ENCODE measurements at regions not wholly inside any gene's neighbourhood (a gene's known extent, or its start where the extent isn't known, plus 50 kb on each side); places are given as distances from the start of the nearest gene placed in this dataset.

GRCh38 chr4:166341992-166342391 lies 469.0 kb downstream of the TLL1 start:
- Histone ChIP-seq H3K9me1 (ENCODE audit: insufficient read depth, low read length) (no peaks in the 10 kb centered on the region), H3K4me3 (ENCODE audit: insufficient read depth, low read depth, low read length) (no peak overlapping the region), H4K8ac (ENCODE audit: low read depth in 2 of 2, low read length in 2 of 2) (no peak overlapping the region), H4K91ac (ENCODE audit: insufficient read depth, low read depth, low read length) (no peak overlapping the region), H2BK120ac (ENCODE audit: low read depth, low read length) (no peak overlapping the region), H3K4ac (ENCODE audit: low read depth, low read length) (no peak overlapping the region), H3K9ac (ENCODE audit: low read depth, low read length) (no peak overlapping the region), H3K9me3 (ENCODE audit: control insufficient read depth, insufficient read depth, low read length) (peaks cover 5% of the 10 kb centered on the region), H2BK20ac (ENCODE audit: low read depth, low read length) (no peak overlapping the region), H2AK9ac (replicated peaks; ENCODE audit: low read depth, low read length, poor library complexity) (no peak overlapping the region), H3K4me1 (ENCODE audit: control insufficient read depth, insufficient read depth, low read length) (no peaks in the 10 kb centered on the region), H2AFZ (replicated peaks; ENCODE audit: low read length, poor library complexity) (no peak overlapping the region), H2AK5ac (ENCODE audit: low read depth, low read length) (no peak overlapping the region), H4K5ac (ENCODE audit: low read depth, low read length) (no peak overlapping the region), H3K56ac (ENCODE audit: extremely low read depth, insufficient read depth, low read length) (no peak overlapping the region), H3K27ac (ENCODE audit: insufficient read depth, low read length) (no peak overlapping the region), H4K20me1 (ENCODE audit: insufficient read depth, low read length) (no peaks in the 10 kb centered on the region), H3K23ac (ENCODE audit: low read depth, low read length) (no peak overlapping the region), H3K36me3 (ENCODE audit: control insufficient read depth, insufficient read depth, low read length) (no peaks in the 10 kb centered on the region), H3K79me1 (ENCODE audit: low read depth in 1 of 2, low read length in 2 of 2) (no peaks in the 10 kb centered on the region), H3K4me2 (ENCODE audit: low read depth, low read length) (no peak overlapping the region), H3K14ac (replicated peaks; ENCODE audit: low read depth, low read length) (no peak overlapping the region), H2BK5ac (ENCODE audit: low read depth, low read length, poor library complexity, severe bottlenecking) (no peak overlapping the region), H3K27me3 (ENCODE audit: control insufficient read depth, insufficient read depth, low read length) (no peaks in the 10 kb centered on the region), H2BK15ac (ENCODE audit: low read depth, low read length) (no peak overlapping the region), H3K18ac (ENCODE audit: low read depth, low read length) (no peak overlapping the region)
- DNase-seq, result no peak
- CTCF ChIA-PET, result no interaction called here
- WGBS, 2 experiments (ENCODE audit: extremely low coverage in 2 of 2, insufficient read length in 1 of 2), result no CpG with 5 or more reads among the region's 4 CpGs
- ATAC-seq (ENCODE audit: low read depth), result no peak
- intact Hi-C loops (cut with micrococcal nuclease) (no loop called here), in situ Hi-C loops (cut with MboI; ENCODE audit: low sequenced_read_pairs) (no loop called here), dilution Hi-C loops (cut with HindIII; ENCODE audit: low sequenced_read_pairs, unreplicated experiment) (no loop called here)
- POLR2A ChIA-PET (ENCODE audit: unreplicated experiment), result no interaction called here
- BruUV-seq (replicated peaks), result no TSS peak
- no peak for TF ChIP-seq MAFK (IDR thresholded peaks at IDR 0.05; ENCODE audit: low read depth, low read length)
- TF ChIP-seq MAZ (IDR thresholded peaks at IDR 0.05; ENCODE audit: borderline replicate concordance, low read depth, low read length), result no peak
- no peak for TF ChIP-seq FOS (IDR thresholded peaks at IDR 0.05; ENCODE audit: low read depth, low read length)
- TF ChIP-seq, protein P1, sequence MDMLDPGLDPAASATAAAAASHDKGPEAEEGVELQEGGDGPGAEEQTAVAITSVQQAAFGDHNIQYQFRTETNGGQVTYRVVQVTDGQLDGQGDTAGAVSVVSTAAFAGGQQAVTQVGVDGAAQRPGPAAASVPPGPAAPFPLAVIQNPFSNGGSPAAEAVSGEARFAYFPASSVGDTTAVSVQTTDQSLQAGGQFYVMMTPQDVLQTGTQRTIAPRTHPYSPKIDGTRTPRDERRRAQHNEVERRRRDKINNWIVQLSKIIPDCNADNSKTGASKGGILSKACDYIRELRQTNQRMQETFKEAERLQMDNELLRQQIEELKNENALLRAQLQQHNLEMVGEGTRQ (IDR thresholded peaks at IDR 0.05; ENCODE audit: low read depth, low read length), result no peak
- no peak for TF ChIP-seq RAD21 (IDR thresholded peaks at IDR 0.05; ENCODE audit: low read length)
- TF ChIP-seq BHLHE40 (IDR thresholded peaks at IDR 0.05; ENCODE audit: low read depth, low read length), result no peak
- no peak for TF ChIP-seq CEBPB (IDR thresholded peaks at IDR 0.05; ENCODE audit: low read depth, low read length)
- no peak for TF ChIP-seq MXI1 (IDR thresholded peaks at IDR 0.05; ENCODE audit: borderline replicate concordance, low read depth, low read length)
- TF ChIP-seq, protein P2, sequence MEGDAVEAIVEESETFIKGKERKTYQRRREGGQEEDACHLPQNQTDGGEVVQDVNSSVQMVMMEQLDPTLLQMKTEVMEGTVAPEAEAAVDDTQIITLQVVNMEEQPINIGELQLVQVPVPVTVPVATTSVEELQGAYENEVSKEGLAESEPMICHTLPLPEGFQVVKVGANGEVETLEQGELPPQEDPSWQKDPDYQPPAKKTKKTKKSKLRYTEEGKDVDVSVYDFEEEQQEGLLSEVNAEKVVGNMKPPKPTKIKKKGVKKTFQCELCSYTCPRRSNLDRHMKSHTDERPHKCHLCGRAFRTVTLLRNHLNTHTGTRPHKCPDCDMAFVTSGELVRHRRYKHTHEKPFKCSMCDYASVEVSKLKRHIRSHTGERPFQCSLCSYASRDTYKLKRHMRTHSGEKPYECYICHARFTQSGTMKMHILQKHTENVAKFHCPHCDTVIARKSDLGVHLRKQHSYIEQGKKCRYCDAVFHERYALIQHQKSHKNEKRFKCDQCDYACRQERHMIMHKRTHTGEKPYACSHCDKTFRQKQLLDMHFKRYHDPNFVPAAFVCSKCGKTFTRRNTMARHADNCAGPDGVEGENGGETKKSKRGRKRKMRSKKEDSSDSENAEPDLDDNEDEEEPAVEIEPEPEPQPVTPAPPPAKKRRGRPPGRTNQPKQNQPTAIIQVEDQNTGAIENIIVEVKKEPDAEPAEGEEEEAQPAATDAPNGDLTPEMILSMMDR (conservative IDR thresholded peaks at IDR 0.05; ENCODE audit: low read depth, low read length), result no peak
- TF ChIP-seq RFX5 (IDR thresholded peaks at IDR 0.05; ENCODE audit: low read depth, low read length), result no peak
- no peak for TF ChIP-seq CHD1 (IDR thresholded peaks at IDR 0.05; ENCODE audit: low read depth, low read length)
- no peak for TF ChIP-seq SMC3 (IDR thresholded peaks at IDR 0.05; ENCODE audit: low read depth, low read length)
- no peak for TF ChIP-seq POLR2A (IDR thresholded peaks at IDR 0.05; ENCODE audit: low read depth, low read length)
- TF ChIP-seq, protein P3, sequence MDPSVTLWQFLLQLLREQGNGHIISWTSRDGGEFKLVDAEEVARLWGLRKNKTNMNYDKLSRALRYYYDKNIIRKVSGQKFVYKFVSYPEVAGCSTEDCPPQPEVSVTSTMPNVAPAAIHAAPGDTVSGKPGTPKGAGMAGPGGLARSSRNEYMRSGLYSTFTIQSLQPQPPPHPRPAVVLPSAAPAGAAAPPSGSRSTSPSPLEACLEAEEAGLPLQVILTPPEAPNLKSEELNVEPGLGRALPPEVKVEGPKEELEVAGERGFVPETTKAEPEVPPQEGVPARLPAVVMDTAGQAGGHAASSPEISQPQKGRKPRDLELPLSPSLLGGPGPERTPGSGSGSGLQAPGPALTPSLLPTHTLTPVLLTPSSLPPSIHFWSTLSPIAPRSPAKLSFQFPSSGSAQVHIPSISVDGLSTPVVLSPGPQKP (IDR thresholded peaks at IDR 0.05; ENCODE audit: borderline replicate concordance, low read depth, low read length), result no peak
- TF ChIP-seq NFE2L2 (IDR thresholded peaks at IDR 0.05; ENCODE audit: low read depth, low read length), result no peak

All from IMR-90 (cell line).